Nephron (organoid): ENCODE measurements at regions not wholly inside any gene's neighbourhood (a gene's known extent, or its start where the extent isn't known, plus 50 kb on each side); places are given as distances from the start of the nearest gene placed in this dataset.

Experiments
- H3K27ac Mint-ChIP-seq, 3 experiments: 2 replicates each; pipeline ENCODE4 v1.8.0; 2020; ENCODE audit warnings: mixed read lengths in 3 of 3, mild to moderate bottlenecking in 2 of 3, moderate library complexity in 1 of 3
- H3K27me3 Mint-ChIP-seq: 2 replicates; pipeline ENCODE4 v1.8.0; 2021; ENCODE audit warnings: low read depth, mild to moderate bottlenecking, moderate library complexity, mixed read lengths
- H3K36me3 Mint-ChIP-seq: 2 replicates; pipeline ENCODE4 v1.8.0; 2020; ENCODE audit warnings: low read depth, mixed read lengths
- H3K4me1 Mint-ChIP-seq: 2 replicates; pipeline ENCODE4 v1.8.0; 2020; ENCODE audit warnings: mixed read lengths
- H3K4me3 Mint-ChIP-seq, 3 experiments: 2 replicates each; pipeline ENCODE4 v1.8.0; 2020; ENCODE audit warnings: mild to moderate bottlenecking in 3 of 3, mixed read lengths in 3 of 3, moderate library complexity in 2 of 3
- H3K9me3 Mint-ChIP-seq: 2 replicates; pipeline ENCODE4 v1.8.0; 2020; ENCODE audit warnings: mixed read lengths
- TF ChIP-seq, protein P1 (sequence below), 3 experiments: fragments of 200-600 bp; sonication (generic); IDR thresholded peaks; one replicate each; pipeline ENCODE4 v1.5.0; 2021; ENCODE audit warnings: antibody characterized with exemption in 3 of 3; ENCODE audit not compliant: unreplicated experiment in 3 of 3

- TF ChIP-seq, protein P1, sequence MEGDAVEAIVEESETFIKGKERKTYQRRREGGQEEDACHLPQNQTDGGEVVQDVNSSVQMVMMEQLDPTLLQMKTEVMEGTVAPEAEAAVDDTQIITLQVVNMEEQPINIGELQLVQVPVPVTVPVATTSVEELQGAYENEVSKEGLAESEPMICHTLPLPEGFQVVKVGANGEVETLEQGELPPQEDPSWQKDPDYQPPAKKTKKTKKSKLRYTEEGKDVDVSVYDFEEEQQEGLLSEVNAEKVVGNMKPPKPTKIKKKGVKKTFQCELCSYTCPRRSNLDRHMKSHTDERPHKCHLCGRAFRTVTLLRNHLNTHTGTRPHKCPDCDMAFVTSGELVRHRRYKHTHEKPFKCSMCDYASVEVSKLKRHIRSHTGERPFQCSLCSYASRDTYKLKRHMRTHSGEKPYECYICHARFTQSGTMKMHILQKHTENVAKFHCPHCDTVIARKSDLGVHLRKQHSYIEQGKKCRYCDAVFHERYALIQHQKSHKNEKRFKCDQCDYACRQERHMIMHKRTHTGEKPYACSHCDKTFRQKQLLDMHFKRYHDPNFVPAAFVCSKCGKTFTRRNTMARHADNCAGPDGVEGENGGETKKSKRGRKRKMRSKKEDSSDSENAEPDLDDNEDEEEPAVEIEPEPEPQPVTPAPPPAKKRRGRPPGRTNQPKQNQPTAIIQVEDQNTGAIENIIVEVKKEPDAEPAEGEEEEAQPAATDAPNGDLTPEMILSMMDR (IDR thresholded peaks at IDR 0.05; ENCODE audit: unreplicated experiment in 3 of 3): no peak
- Mint-ChIP-seq H3K9me3 (peaks cover 76% of the 10 kb centered on the region), H3K4me1 (no peaks in the 10 kb centered on the region), H3K36me3 (peaks cover 53% of the 10 kb centered on the region), H3K4me3 (no peak overlapping the region), H3K27me3 (no peaks in the 10 kb centered on the region), H3K27ac (no peak overlapping the region)
These were observed 102.4 kb upstream of the SPIN4 start for GRCh38 chrX:63453571-63453970.

GRCh38 chrX:63441717-63442116 lies 90.6 kb upstream of the SPIN4 start:
- H3K4me3 Mint-ChIP-seq: no peak overlapping the region
- H3K36me3 Mint-ChIP-seq: peaks cover 25% of the 10 kb centered on the region
- no peak overlapping the region for H3K27ac Mint-ChIP-seq
- peaks cover 24% of the 10 kb centered on the region for H3K9me3 Mint-ChIP-seq
- no peaks in the 10 kb centered on the region for H3K4me1 Mint-ChIP-seq
- no peaks in the 10 kb centered on the region for H3K27me3 Mint-ChIP-seq
- TF ChIP-seq, protein P1 (IDR thresholded peaks at IDR 0.05; ENCODE audit: unreplicated experiment in 3 of 3): no peak

- Mint-ChIP-seq H3K27ac (no peak overlapping the region), H3K36me3 (peaks cover 25% of the 10 kb centered on the region), H3K9me3 (peaks cover 29% of the 10 kb centered on the region), H3K27me3 (no peaks in the 10 kb centered on the region), H3K4me1 (no peaks in the 10 kb centered on the region), H3K4me3 (no peak overlapping the region)
- TF ChIP-seq, protein P1 (IDR thresholded peaks at IDR 0.05; ENCODE audit: unreplicated experiment in 3 of 3): no peak
These were observed 88.4 kb upstream of the SPIN4 start for GRCh38 chrX:63439580-63439979.

DNA sequence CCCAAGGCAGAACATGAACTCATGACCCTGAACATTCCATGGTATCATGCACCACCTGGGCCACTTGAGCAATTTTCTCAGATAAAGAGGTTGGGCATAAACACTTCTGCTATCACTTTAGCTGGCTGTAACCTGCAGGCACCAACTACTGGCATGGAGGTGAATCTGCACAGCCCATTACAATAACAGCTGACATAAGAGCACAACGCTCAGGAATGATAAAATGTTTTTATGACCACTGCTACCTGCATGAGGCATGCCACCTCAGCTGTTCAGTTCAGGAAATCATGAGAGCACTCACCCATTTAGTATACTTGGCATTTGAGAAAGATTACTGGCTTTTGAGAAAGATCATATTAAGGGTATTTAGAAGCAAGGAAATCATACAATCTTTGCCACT lies 85.7 kb upstream of the SPIN4 start:
- Mint-ChIP-seq H3K4me1 (no peaks in the 10 kb centered on the region), H3K27me3 (no peaks in the 10 kb centered on the region), H3K4me3 (no peak overlapping the region), H3K27ac (no peak overlapping the region), H3K9me3 (peaks cover 34% of the 10 kb centered on the region), H3K36me3 (peaks cover 24% of the 10 kb centered on the region)
- TF ChIP-seq, protein P1 (IDR thresholded peaks at IDR 0.05; ENCODE audit: unreplicated experiment in 3 of 3): no peak

DNA sequence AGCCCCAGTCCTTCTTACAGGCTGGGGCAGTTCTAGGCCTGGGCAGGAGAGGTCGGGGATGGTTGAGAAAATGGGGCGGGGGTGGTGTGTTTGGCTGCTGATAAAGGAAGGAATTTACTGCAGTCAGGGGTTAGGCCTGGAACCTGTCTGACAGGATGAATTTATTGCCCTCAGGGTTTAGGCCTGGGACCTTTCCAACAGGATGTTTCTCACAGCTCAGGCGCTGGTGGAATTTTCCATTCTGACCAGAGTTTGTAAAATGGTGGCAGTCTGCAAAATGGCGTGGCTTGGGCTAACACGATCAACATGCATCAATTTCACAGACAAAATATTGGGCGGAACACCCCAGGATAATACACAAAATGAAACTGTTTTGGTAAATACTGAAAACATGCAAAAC lies 83.5 kb upstream of the SPIN4 start:
- TF ChIP-seq, protein P1 (IDR thresholded peaks at IDR 0.05; ENCODE audit: unreplicated experiment in 3 of 3): no peak
- Mint-ChIP-seq H3K4me1 (no peaks in the 10 kb centered on the region), H3K27ac (no peak overlapping the region), H3K36me3 (peaks cover 16% of the 10 kb centered on the region), H3K4me3 (no peak overlapping the region), H3K27me3 (no peaks in the 10 kb centered on the region), H3K9me3 (peaks cover 22% of the 10 kb centered on the region)

DNA sequence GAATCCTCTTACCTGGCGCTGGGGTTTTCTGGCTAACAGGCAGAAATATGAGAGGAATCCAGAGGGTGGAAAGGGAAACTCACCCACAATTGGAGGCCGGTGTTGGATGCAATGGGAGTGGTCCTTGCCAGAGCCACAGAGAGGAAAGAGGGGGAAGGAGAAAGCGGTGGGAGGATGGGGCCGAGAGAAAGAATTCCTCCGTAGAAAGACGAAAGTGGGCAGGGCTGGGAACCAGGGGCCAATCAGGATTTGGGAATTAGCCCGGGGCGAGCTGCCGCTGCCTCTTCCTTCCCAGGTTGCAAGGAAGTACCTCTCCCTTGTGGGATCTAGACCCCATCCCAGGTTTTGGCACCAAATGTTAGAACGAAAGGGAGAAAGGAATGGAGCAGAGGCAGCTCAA lies 83.1 kb upstream of the SPIN4 start:
- H3K4me3 Mint-ChIP-seq: no peak overlapping the region
- no peak overlapping the region for H3K27ac Mint-ChIP-seq
- no peaks in the 10 kb centered on the region for H3K27me3 Mint-ChIP-seq
- TF ChIP-seq, protein P1 (IDR thresholded peaks at IDR 0.05; ENCODE audit: unreplicated experiment in 3 of 3): no peak
- peaks cover 22% of the 10 kb centered on the region for H3K9me3 Mint-ChIP-seq
- peaks cover 16% of the 10 kb centered on the region for H3K36me3 Mint-ChIP-seq
- H3K4me1 Mint-ChIP-seq: no peaks in the 10 kb centered on the region
